Stomach smooth muscle (tissue), 2 donors: ENCODE measurements at regions not wholly inside any gene's neighbourhood (a gene's known extent, or its start where the extent isn't known, plus 50 kb on each side); places are given as distances from the start of the nearest gene placed in this dataset.

Experiments used
- H3K27ac ChIP-seq: one replicate; pipeline ENCODE4 v1.7.0; 2013; ENCODE audit warnings: mild to moderate bottlenecking, low read length, inconsistent platforms
- H3K27me3 ChIP-seq, 2 donors: one replicate each; pipeline ENCODE4 v1.7.0; 2013; ENCODE audit warnings: low read length in 2 of 2; ENCODE audit not compliant: insufficient read depth in 2 of 2, control insufficient read depth in 1 of 2
- H3K36me3 ChIP-seq, 2 donors: one replicate each; pipeline ENCODE4 v1.7.0; 2013; ENCODE audit warnings: low read length in 2 of 2; ENCODE audit not compliant: control insufficient read depth in 2 of 2, insufficient read depth in 2 of 2
- H3K4me1 ChIP-seq: one replicate; pipeline ENCODE4 v1.7.0; 2013; ENCODE audit warnings: low read length; ENCODE audit not compliant: control insufficient read depth, insufficient read depth
- H3K4me3 ChIP-seq, 2 donors: one replicate each; pipeline ENCODE4 v1.7.0; 2013; ENCODE audit warnings: low read length in 2 of 2
- H3K9ac ChIP-seq, 2 donors: one replicate each; pipeline ENCODE4 v1.7.0; 2013; ENCODE audit warnings: low read length in 2 of 2, mild to moderate bottlenecking in 1 of 2
- H3K9me3 ChIP-seq, 2 donors: one replicate each; pipeline ENCODE4 v1.7.0; 2013; ENCODE audit warnings: low read length in 2 of 2; ENCODE audit not compliant: control insufficient read depth in 2 of 2
- donor health status: healthy.
- donor health status: Pancreatic carcinoma.

- Histone ChIP-seq H3K27me3 (no peaks in the 10 kb centered on the region), H3K36me3 (no peaks in the 10 kb centered on the region), H3K9me3 (no peaks in the 10 kb centered on the region), H3K4me1 (no peaks in the 10 kb centered on the region), H3K9ac (no peak overlapping the region), H3K4me3 (no peak overlapping the region), H3K27ac (no peak overlapping the region)
These were observed 108.3 kb downstream of the POSTN start for GRCh38 chr13:37490176-37490779.

GRCh38 chr13:37488726-37489125 lies 109.8 kb downstream of the POSTN start:
- no peaks in the 10 kb centered on the region for H3K9me3 ChIP-seq
- H3K36me3 ChIP-seq = no peaks in the 10 kb centered on the region
- H3K27ac ChIP-seq = no peak overlapping the region
- H3K27me3 ChIP-seq = no peaks in the 10 kb centered on the region
- no peaks in the 10 kb centered on the region for H3K4me1 ChIP-seq
- H3K4me3 ChIP-seq = no peak overlapping the region
- no peak overlapping the region for H3K9ac ChIP-seq

- H3K27me3 ChIP-seq = no peaks in the 10 kb centered on the region
- no peak overlapping the region for H3K27ac ChIP-seq
- H3K9me3 ChIP-seq = no peaks in the 10 kb centered on the region
- H3K9ac ChIP-seq = no peak overlapping the region
- no peaks in the 10 kb centered on the region for H3K4me1 ChIP-seq
- H3K4me3 ChIP-seq = no peak overlapping the region
- no peaks in the 10 kb centered on the region for H3K36me3 ChIP-seq
These were observed 112.3 kb downstream of the POSTN start for GRCh38 chr13:37486171-37486681.

- Histone ChIP-seq H3K4me3 (no peak overlapping the region), H3K27ac (no peak overlapping the region), H3K36me3 (no peaks in the 10 kb centered on the region), H3K9ac (no peak overlapping the region), H3K9me3 (no peaks in the 10 kb centered on the region), H3K27me3 (no peaks in the 10 kb centered on the region), H3K4me1 (no peaks in the 10 kb centered on the region)
These were observed 112.8 kb downstream of the POSTN start for GRCh38 chr13:37485756-37486155.

GRCh38 chr13:37484056-37484455 lies 114.5 kb downstream of the POSTN start:
- Histone ChIP-seq H3K27ac (no peak overlapping the region), H3K4me1 (no peaks in the 10 kb centered on the region), H3K27me3 (no peaks in the 10 kb centered on the region), H3K4me3 (no peak overlapping the region), H3K36me3 (no peaks in the 10 kb centered on the region), H3K9ac (no peak overlapping the region), H3K9me3 (no peaks in the 10 kb centered on the region)

- H3K27me3 ChIP-seq = no peaks in the 10 kb centered on the region
- no peaks in the 10 kb centered on the region for H3K4me1 ChIP-seq
- no peak overlapping the region for H3K9ac ChIP-seq
- no peak overlapping the region for H3K4me3 ChIP-seq
- no peaks in the 10 kb centered on the region for H3K36me3 ChIP-seq
- H3K9me3 ChIP-seq = no peaks in the 10 kb centered on the region
- no peak overlapping the region for H3K27ac ChIP-seq
These were observed 116.2 kb downstream of the POSTN start for GRCh38 chr13:37482331-37482730.

- Histone ChIP-seq H3K4me1 (peaks cover 2% of the 10 kb centered on the region), H3K9me3 (no peaks in the 10 kb centered on the region)
These were observed 116.7 kb downstream of the POSTN start for GRCh38 chr13:37481885-37482227.

GRCh38 chr13:37481011-37481884 lies 117.3 kb downstream of the POSTN start:
- no peaks in the 10 kb centered on the region for H3K9me3 ChIP-seq
- no peaks in the 10 kb centered on the region for H3K27me3 ChIP-seq
- peaks cover 4% of the 10 kb centered on the region for H3K4me1 ChIP-seq
- no peak overlapping the region for H3K27ac ChIP-seq
- H3K4me3 ChIP-seq = no peak overlapping the region
- H3K9ac ChIP-seq = no peak overlapping the region
- no peaks in the 10 kb centered on the region for H3K36me3 ChIP-seq

More at GRCh38 chr13:37481885-37482227, 116.7 kb downstream of the POSTN start:
- Histone ChIP-seq H3K9ac (no peak overlapping the region), H3K27ac (no peak overlapping the region), H3K27me3 (no peaks in the 10 kb centered on the region), H3K4me3 (no peak overlapping the region), H3K36me3 (no peaks in the 10 kb centered on the region)

- H3K27me3 ChIP-seq = no peaks in the 10 kb centered on the region
These were observed 118.7 kb downstream of the POSTN start for GRCh38 chr13:37479916-37480315.

GRCh38 chr13:37476874-37477273 lies 121.7 kb downstream of the POSTN start:
- Histone ChIP-seq H3K27me3 (no peaks in the 10 kb centered on the region), H3K4me3 (no peak overlapping the region), H3K36me3 (no peaks in the 10 kb centered on the region), H3K9ac (no peak overlapping the region), H3K9me3 (no peaks in the 10 kb centered on the region), H3K4me1 (peaks cover 4% of the 10 kb centered on the region), H3K27ac (no peak overlapping the region)

More at GRCh38 chr13:37479916-37480315, 118.7 kb downstream of the POSTN start:
- H3K4me3 ChIP-seq = no peak overlapping the region
- no peak overlapping the region for H3K27ac ChIP-seq
- no peaks in the 10 kb centered on the region for H3K9me3 ChIP-seq
- H3K36me3 ChIP-seq = no peaks in the 10 kb centered on the region
- H3K4me1 ChIP-seq = peaks cover 4% of the 10 kb centered on the region
- H3K9ac ChIP-seq = no peak overlapping the region

- Histone ChIP-seq H3K27ac (no peak overlapping the region), H3K4me3 (no peak overlapping the region), H3K36me3 (no peaks in the 10 kb centered on the region), H3K4me1 (peaks cover 4% of the 10 kb centered on the region), H3K9ac (no peak overlapping the region), H3K9me3 (no peaks in the 10 kb centered on the region), H3K27me3 (no peaks in the 10 kb centered on the region)
These were observed 122.6 kb downstream of the POSTN start for GRCh38 chr13:37475966-37476365.
